NB4 (cell line): ENCODE measurements at regions not wholly inside any gene's neighbourhood (a gene's known extent, or its start where the extent isn't known, plus 50 kb on each side); places are given as distances from the start of the nearest gene placed in this dataset.

Experiments used
- POLR2A ChIP-seq: IDR thresholded peaks from 2 replicates; pipeline ENCODE4 v1.6.1; 2011; ENCODE audit warnings: mild to moderate bottlenecking; ENCODE audit not compliant: insufficient read length; ENCODE audit errors: extremely low read depth
- TF ChIP-seq, protein P1 (sequence below): IDR thresholded peaks from one replicate; pipeline ENCODE4 v1.5.1; 2012; ENCODE audit warnings: low read depth, low read length

DNA sequence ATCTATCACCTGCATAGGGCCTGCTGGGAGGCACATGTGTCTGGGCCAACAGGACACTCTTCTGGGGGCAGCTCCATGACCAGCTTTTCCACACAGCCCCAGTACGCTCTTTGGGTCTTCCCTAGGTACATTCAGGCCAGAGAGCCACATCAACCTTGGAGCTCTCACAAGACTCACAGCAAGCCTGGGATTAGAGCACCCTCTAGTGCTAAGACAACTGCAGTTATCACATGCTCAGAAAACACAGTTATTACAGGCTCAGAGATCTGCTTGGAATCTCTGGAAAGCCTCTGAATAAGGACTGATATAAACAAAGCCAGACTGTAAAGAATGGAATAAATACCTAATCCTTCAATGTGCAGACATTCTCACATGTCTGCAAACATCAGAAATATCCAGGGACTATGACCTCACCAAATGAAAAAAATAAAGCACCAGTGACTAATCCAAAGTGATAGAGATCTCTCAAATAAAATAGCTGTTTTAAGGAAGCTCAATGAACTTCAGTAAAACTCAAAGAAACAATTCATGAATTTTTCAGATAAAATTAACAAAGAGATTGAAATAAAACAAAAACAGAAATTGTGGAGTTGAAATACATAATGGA lies 563.9 kb upstream of the NR5A2 start:
- TF ChIP-seq, protein P1, sequence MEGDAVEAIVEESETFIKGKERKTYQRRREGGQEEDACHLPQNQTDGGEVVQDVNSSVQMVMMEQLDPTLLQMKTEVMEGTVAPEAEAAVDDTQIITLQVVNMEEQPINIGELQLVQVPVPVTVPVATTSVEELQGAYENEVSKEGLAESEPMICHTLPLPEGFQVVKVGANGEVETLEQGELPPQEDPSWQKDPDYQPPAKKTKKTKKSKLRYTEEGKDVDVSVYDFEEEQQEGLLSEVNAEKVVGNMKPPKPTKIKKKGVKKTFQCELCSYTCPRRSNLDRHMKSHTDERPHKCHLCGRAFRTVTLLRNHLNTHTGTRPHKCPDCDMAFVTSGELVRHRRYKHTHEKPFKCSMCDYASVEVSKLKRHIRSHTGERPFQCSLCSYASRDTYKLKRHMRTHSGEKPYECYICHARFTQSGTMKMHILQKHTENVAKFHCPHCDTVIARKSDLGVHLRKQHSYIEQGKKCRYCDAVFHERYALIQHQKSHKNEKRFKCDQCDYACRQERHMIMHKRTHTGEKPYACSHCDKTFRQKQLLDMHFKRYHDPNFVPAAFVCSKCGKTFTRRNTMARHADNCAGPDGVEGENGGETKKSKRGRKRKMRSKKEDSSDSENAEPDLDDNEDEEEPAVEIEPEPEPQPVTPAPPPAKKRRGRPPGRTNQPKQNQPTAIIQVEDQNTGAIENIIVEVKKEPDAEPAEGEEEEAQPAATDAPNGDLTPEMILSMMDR = peak; percentile 60
- TF ChIP-seq POLR2A = no peak
